Ovary (tissue), 7 donors: ENCODE measurements at regions not wholly inside any gene's neighbourhood (a gene's known extent, or its start where the extent isn't known, plus 50 kb on each side); places are given as distances from the start of the nearest gene placed in this dataset.
"Not testable (repeated sequence)": the region's sequence is repeated elsewhere in the genome, so short reads cannot be mapped to it uniquely, and the experiment has no call there.

Experiments used
- DNase-seq, 5 donors: peaks; one replicate each; pipeline ENCODE4 v3.0.0-alpha.2; 2019 to 2020
- H3K27ac ChIP-seq, 2 donors: fragments of 200-600 bp; one replicate each; pipeline versions ENCODE4 v1.5.1 to v1.8.0; 2019 to 2022
- H3K27me3 ChIP-seq: fragments of 200-600 bp; one replicate; pipeline ENCODE4 v1.8.0; 2022
- H3K36me3 ChIP-seq: fragments of 200-600 bp; sonication (generic); one replicate; pipeline ENCODE4 v1.5.1; 2019
- H3K4me1 ChIP-seq: one replicate; pipeline ENCODE4 v1.8.1; 2013; ENCODE audit warnings: mild to moderate bottlenecking, moderate library complexity; ENCODE audit not compliant: insufficient read depth
- H3K4me3 ChIP-seq: fragments of 200-600 bp; sonication (generic); one replicate; pipeline ENCODE4 v1.5.1; 2017
- H3K9me3 ChIP-seq, 2 donors: fragments of 200-600 bp in 1 of 2; sonication (generic) in 1 of 2; one replicate each; pipeline versions ENCODE4 v1.5.1 to v1.8.1; 2013 to 2019; ENCODE audit warnings: mild to moderate bottlenecking in 1 of 2, moderate library complexity in 1 of 2
- EP300 ChIP-seq: sonication (generic); formaldehyde crosslinking; IDR thresholded peaks from one replicate; pipeline ENCODE4 v1.6.1; 2017; ENCODE audit warnings: antibody characterized with exemption
- POLR2A ChIP-seq: fragments of 450-650 bp; IDR thresholded peaks from one replicate; pipeline ENCODE4 v1.6.1; 2017; ENCODE audit warnings: antibody characterized with exemption, mild to moderate bottlenecking, moderate library complexity
- WGBS, 3 donors: extraction: QIAGEN DNeasy Blood & Tissue Kit in 1 of 3; methylation state at CpG; one replicate each; pipeline versions ENCODE4 v1.1.5 to v1.1.7; 2013 to 2017; 5-methylcytosine and 5-hydroxymethylcytosine counted together
- intact Hi-C, 4 donors: fragments of 100-400 bp; cut with DNase I; formaldehyde crosslinking; loops; one replicate each; pipeline versions ENCODE4 v1.11.0 to v1.15.1; 2022 to 2023
- TF ChIP-seq, protein P1 (sequence below), 3 donors: fragments of 450-650 bp in 2 of 3; fragments of 200-600 bp in 1 of 3; IDR thresholded peaks; one replicate each; pipeline versions ENCODE4 v1.5.1 to v1.8.0; 2016 to 2022; ENCODE audit warnings: antibody characterized with exemption in 3 of 3, mild to moderate bottlenecking in 1 of 3
- donor health status: DM: no; HTN: no; CAD: no; lungs with moderate emphysema.
- donor health status: DM: no; HTN: no; CAD: no.
- donor health status: Bipolar disorder and iron deficiency.
- donor health status: DM: no; HTN: no; CAD: no.
- donor health status: DM: yes; HTN: yes; CAD: no.

GRCh38 chr3:33942483-33943150, 144.2 kb downstream of the PDCD6IP start:
- Histone ChIP-seq H3K4me1 (no peaks in the 10 kb centered on the region), H3K27ac (no peak overlapping the region), H3K27me3 (no peaks in the 10 kb centered on the region), H3K4me3 (no peak overlapping the region), H3K36me3 (no peaks in the 10 kb centered on the region), H3K9me3 (no peaks in the 10 kb centered on the region)
- DNase-seq, result no peak
- TF ChIP-seq POLR2A (no peak), EP300 (no peak)
- TF ChIP-seq, protein P1, sequence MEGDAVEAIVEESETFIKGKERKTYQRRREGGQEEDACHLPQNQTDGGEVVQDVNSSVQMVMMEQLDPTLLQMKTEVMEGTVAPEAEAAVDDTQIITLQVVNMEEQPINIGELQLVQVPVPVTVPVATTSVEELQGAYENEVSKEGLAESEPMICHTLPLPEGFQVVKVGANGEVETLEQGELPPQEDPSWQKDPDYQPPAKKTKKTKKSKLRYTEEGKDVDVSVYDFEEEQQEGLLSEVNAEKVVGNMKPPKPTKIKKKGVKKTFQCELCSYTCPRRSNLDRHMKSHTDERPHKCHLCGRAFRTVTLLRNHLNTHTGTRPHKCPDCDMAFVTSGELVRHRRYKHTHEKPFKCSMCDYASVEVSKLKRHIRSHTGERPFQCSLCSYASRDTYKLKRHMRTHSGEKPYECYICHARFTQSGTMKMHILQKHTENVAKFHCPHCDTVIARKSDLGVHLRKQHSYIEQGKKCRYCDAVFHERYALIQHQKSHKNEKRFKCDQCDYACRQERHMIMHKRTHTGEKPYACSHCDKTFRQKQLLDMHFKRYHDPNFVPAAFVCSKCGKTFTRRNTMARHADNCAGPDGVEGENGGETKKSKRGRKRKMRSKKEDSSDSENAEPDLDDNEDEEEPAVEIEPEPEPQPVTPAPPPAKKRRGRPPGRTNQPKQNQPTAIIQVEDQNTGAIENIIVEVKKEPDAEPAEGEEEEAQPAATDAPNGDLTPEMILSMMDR (IDR thresholded peaks at IDR 0.05), result no peak
- intact Hi-C loops, result no loop called here
- WGBS, 3 donors, result 73 to 74% (median 74%) methylated on average over 4 of the region's 4 CpGs

DNA sequence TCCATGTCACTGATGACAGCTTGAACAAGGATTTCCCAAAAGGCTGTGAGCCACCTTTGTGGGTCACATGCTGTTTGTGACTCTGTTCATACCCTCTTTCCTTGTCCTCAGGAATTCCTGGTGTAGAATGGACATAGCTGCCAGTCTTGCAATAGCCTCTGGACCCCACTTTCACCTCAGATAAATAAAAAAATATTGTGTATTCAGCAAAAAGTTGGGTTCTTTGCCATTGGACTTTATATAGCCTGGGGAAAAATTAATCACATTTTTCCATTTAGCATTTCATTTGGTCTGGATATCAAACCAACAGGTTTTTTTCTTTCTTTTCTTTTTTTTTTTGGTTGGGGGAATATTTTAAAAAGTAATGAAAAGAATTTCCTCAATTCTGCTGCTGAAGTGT, 144.8 kb downstream of the PDCD6IP start:
- H3K4me3 ChIP-seq, result no peak overlapping the region
- no peak for DNase-seq
- H3K27ac ChIP-seq, result no peak overlapping the region
- H3K36me3 ChIP-seq, result no peaks in the 10 kb centered on the region
- no peaks in the 10 kb centered on the region for H3K4me1 ChIP-seq
- intact Hi-C loops, result no loop called here
- no peaks in the 10 kb centered on the region for H3K27me3 ChIP-seq
- TF ChIP-seq, protein P1 (IDR thresholded peaks at IDR 0.05), result no peak
- no peak for TF ChIP-seq POLR2A
- TF ChIP-seq EP300, result no peak
- H3K9me3 ChIP-seq, result no peaks in the 10 kb centered on the region

- DNase-seq, intact Hi-C loops, H3K27me3 ChIP-seq, H3K9me3 ChIP-seq, H3K4me1 ChIP-seq, H3K27ac ChIP-seq, H3K4me3 ChIP-seq, H3K36me3 ChIP-seq: not testable (repeated sequence)
Measured at GRCh38 chr3:33946612-33947011, 148.2 kb downstream of the PDCD6IP start.

- WGBS, 3 donors, result 57 to 67% (median 66%) methylated on average over 4 of the region's 4 CpGs
- DNase-seq, result no peak
- TF ChIP-seq, protein P1 (IDR thresholded peaks at IDR 0.05), result no peak
- TF ChIP-seq EP300, result no peak
- no peak for TF ChIP-seq POLR2A
Measured at GRCh38 chr3:33947272-33948195, 149.1 kb downstream of the PDCD6IP start.

DNA sequence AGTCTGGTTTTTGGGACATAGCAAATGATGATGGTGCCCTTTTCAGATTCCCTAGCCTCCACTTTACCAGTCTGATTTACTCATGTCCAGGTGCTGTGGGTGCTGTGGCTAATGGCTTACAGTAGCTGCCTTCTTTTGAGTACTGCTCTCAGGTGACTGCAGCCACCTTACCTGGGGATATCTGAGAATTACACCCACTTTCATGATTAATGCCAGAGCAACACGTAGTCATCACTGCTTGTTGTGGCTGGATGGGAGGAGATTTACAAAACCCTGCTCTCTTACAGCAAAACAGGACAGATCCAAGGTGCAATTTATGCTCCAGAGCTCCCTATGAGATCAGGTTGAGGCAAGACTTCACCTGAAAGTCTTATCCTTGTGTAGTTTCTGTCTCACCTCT, 150.6 kb downstream of the PDCD6IP start:
- Histone ChIP-seq H3K27ac (no peak overlapping the region), H3K27me3 (no peaks in the 10 kb centered on the region), H3K4me3 (no peak overlapping the region), H3K36me3 (no peaks in the 10 kb centered on the region), H3K4me1 (no peaks in the 10 kb centered on the region), H3K9me3 (no peaks in the 10 kb centered on the region)
- DNase-seq, result no peak
- intact Hi-C loops, result no loop called here
- WGBS, 3 donors, result 32 to 44% (median 34%) methylated on average over 1 of the region's 1 CpG
- TF ChIP-seq EP300 (no peak), POLR2A (no peak)
- TF ChIP-seq, protein P1 (IDR thresholded peaks at IDR 0.05), result no peak

More at GRCh38 chr3:33947272-33948195, 149.1 kb downstream of the PDCD6IP start:
- intact Hi-C loops, result no loop called here
- Histone ChIP-seq H3K4me3 (no peak overlapping the region), H3K27ac (no peak overlapping the region), H3K36me3 (no peaks in the 10 kb centered on the region), H3K27me3 (no peaks in the 10 kb centered on the region), H3K4me1 (no peaks in the 10 kb centered on the region), H3K9me3 (no peaks in the 10 kb centered on the region)
